MM.1S (cell line): ENCODE measurements at regions not wholly inside any gene's neighbourhood (a gene's known extent, or its start where the extent isn't known, plus 50 kb on each side); places are given as distances from the start of the nearest gene placed in this dataset.
A peak's percentile ranks its signal among the peaks of the same experiment; 100 is the strongest.

Experiments used
- DNase-seq: peaks from one replicate; pipeline ENCODE4 v3.0.0-alpha.2; 2015
- H2AFZ ChIP-seq: fragments of 300-600 bp; sonication (generic); 2 replicates; pipeline ENCODE4 v1.6.0; 2016; ENCODE audit warnings: antibody characterized with exemption, low read length
- H3F3A ChIP-seq: fragments of 300-600 bp; sonication (generic); 2 replicates; pipeline ENCODE4 v1.6.1; 2016; ENCODE audit warnings: mild to moderate bottlenecking, antibody characterized with exemption, low read length, moderate library complexity, mixed read lengths; ENCODE audit not compliant: insufficient read depth
- H3K27ac ChIP-seq: fragments of 300-600 bp; sonication (generic); 2 replicates; pipeline ENCODE4 v1.5.1; 2016; ENCODE audit warnings: mild to moderate bottlenecking, low read length
- H3K27me3 ChIP-seq: fragments of 300-600 bp; sonication (generic); replicated peaks from 2 replicates; pipeline ENCODE4 v1.6.0; 2016; ENCODE audit warnings: low read length; ENCODE audit not compliant: insufficient read depth
- H3K36me3 ChIP-seq: fragments of 300-600 bp; sonication (generic); replicated peaks from 2 replicates; pipeline ENCODE4 v1.6.1; 2016; ENCODE audit warnings: mild to moderate bottlenecking, low read length, mixed read lengths; ENCODE audit not compliant: insufficient read depth
- H3K4me1 ChIP-seq: fragments of 300-600 bp; sonication (generic); 2 replicates; pipeline ENCODE4 v1.6.1; 2016; ENCODE audit warnings: low read length, mixed read lengths
- H3K4me2 ChIP-seq: fragments of 300-600 bp; sonication (generic); 2 replicates; pipeline ENCODE4 v1.6.0; 2016; ENCODE audit warnings: low read depth, low read length
- H3K4me3 ChIP-seq: fragments of 300-600 bp; sonication (generic); 2 replicates; pipeline ENCODE4 v1.5.1; 2016; ENCODE audit warnings: low read length, mixed read lengths
- H3K79me2 ChIP-seq: fragments of 300-600 bp; sonication (generic); 2 replicates; pipeline ENCODE4 v1.6.1; 2016; ENCODE audit warnings: mixed run types, low read length, mixed read lengths
- H3K9ac ChIP-seq: fragments of 300-600 bp; sonication (generic); 2 replicates; pipeline ENCODE4 v1.6.1; 2016; ENCODE audit warnings: low read length, mixed read lengths
- H3K9me2 ChIP-seq: fragments of 300-600 bp; sonication (generic); replicated peaks from 2 replicates; pipeline ENCODE4 v1.6.1; 2016; ENCODE audit warnings: mild to moderate bottlenecking, low read length, mixed read lengths; ENCODE audit not compliant: insufficient read depth
- H3K9me3 ChIP-seq: fragments of 300-600 bp; sonication (generic); replicated peaks from 2 replicates; pipeline ENCODE4 v1.6.1; 2016; ENCODE audit warnings: mild to moderate bottlenecking, low read length, mixed read lengths; ENCODE audit not compliant: insufficient read depth
- H4K20me1 ChIP-seq: fragments of 300-600 bp; sonication (generic); 2 replicates; pipeline ENCODE4 v1.6.1; 2016; ENCODE audit warnings: mild to moderate bottlenecking, low read length, moderate library complexity, mixed read lengths; ENCODE audit not compliant: insufficient read depth
- CTCF ChIP-seq: fragments of 300-600 bp; sonication (generic); IDR thresholded peaks from 2 replicates; pipeline ENCODE4 v1.5.1; 2016; ENCODE audit warnings: antibody characterized with exemption, low read length, mixed read lengths
- EZH2 ChIP-seq: fragments of 300-600 bp; sonication (generic); optimal IDR thresholded peaks from 2 replicates; pipeline ENCODE3; 2017; ENCODE audit warnings: low read depth, mild to moderate bottlenecking, antibody characterized with exemption, low read length, mixed read lengths
- EZH2phosphoT487 ChIP-seq: fragments of 300-600 bp; sonication (generic); IDR thresholded peaks from 2 replicates; pipeline ENCODE4 v1.6.1; 2018; ENCODE audit warnings: antibody characterized with exemption, low read length

GRCh38 chr5:106759581-106759980, 911.2 kb downstream of the EFNA5 start:
- H3K36me3 ChIP-seq: no peaks in the 10 kb centered on the region; the same call in 1 of the 2 replicates
- H3F3A ChIP-seq: no peaks in the 10 kb centered on the region
- no peak for TF ChIP-seq EZH2
- TF ChIP-seq EZH2phosphoT487: no peak
- no peak for TF ChIP-seq CTCF
- no peak overlapping the region for H3K27ac ChIP-seq
- H3K9me2 ChIP-seq: no peaks in the 10 kb centered on the region
- no peaks in the 10 kb centered on the region for H3K79me2 ChIP-seq
- H3K4me3 ChIP-seq: no peak overlapping the region
- no peak overlapping the region for H3K4me2 ChIP-seq
- H2AFZ ChIP-seq: no peak overlapping the region
- no peaks in the 10 kb centered on the region for H3K4me1 ChIP-seq
- H3K9ac ChIP-seq: no peak overlapping the region
- no peaks in the 10 kb centered on the region for H4K20me1 ChIP-seq
- DNase-seq: no peak
- no peaks in the 10 kb centered on the region for H3K27me3 ChIP-seq
- no peaks in the 10 kb centered on the region for H3K9me3 ChIP-seq

GRCh38 chr5:106759152-106759551, 911.6 kb downstream of the EFNA5 start:
- no peaks in the 10 kb centered on the region for H3K79me2 ChIP-seq
- H3K9ac ChIP-seq: no peak overlapping the region
- H3F3A ChIP-seq: no peaks in the 10 kb centered on the region
- H3K4me3 ChIP-seq: no peak overlapping the region
- no peak for DNase-seq
- TF ChIP-seq EZH2: no peak
- no peaks in the 10 kb centered on the region for H3K4me1 ChIP-seq
- no peaks in the 10 kb centered on the region for H3K9me2 ChIP-seq
- H3K27me3 ChIP-seq: no peaks in the 10 kb centered on the region
- H3K4me2 ChIP-seq: no peak overlapping the region
- H3K9me3 ChIP-seq: no peaks in the 10 kb centered on the region
- H3K27ac ChIP-seq: no peak overlapping the region
- H2AFZ ChIP-seq: no peak overlapping the region
- H3K36me3 ChIP-seq: no peaks in the 10 kb centered on the region; the same call in 1 of the 2 replicates
- no peaks in the 10 kb centered on the region for H4K20me1 ChIP-seq

- no peak overlapping the region for H3K9ac ChIP-seq
- no peak overlapping the region for H2AFZ ChIP-seq
- no peaks in the 10 kb centered on the region for H3F3A ChIP-seq
- no peaks in the 10 kb centered on the region; the same call in 1 of the 2 replicates for H3K36me3 ChIP-seq
- H3K79me2 ChIP-seq: no peaks in the 10 kb centered on the region
- no peak overlapping the region for H3K4me2 ChIP-seq
- no peak overlapping the region for H3K27ac ChIP-seq
- H3K9me3 ChIP-seq: no peaks in the 10 kb centered on the region
- H3K27me3 ChIP-seq: no peaks in the 10 kb centered on the region
- no peak overlapping the region for H3K4me3 ChIP-seq
- H4K20me1 ChIP-seq: no peaks in the 10 kb centered on the region
- no peak for TF ChIP-seq EZH2phosphoT487
- no peak for TF ChIP-seq CTCF
- no peak for TF ChIP-seq EZH2
- no peaks in the 10 kb centered on the region for H3K9me2 ChIP-seq
- H3K4me1 ChIP-seq: no peaks in the 10 kb centered on the region
- peak; percentile 50 for DNase-seq
These were observed 913.1 kb downstream of the EFNA5 start for GRCh38 chr5:106757672-106758071.

- TF ChIP-seq EZH2phosphoT487: no peak
- TF ChIP-seq EZH2: no peak
- no peak for TF ChIP-seq CTCF
- H3K4me1 ChIP-seq: no peaks in the 10 kb centered on the region
- no peaks in the 10 kb centered on the region for H3K9me2 ChIP-seq
- no peak overlapping the region for H3K4me3 ChIP-seq
- H3F3A ChIP-seq: no peaks in the 10 kb centered on the region
- H3K36me3 ChIP-seq: no peaks in the 10 kb centered on the region; the same call in 1 of the 2 replicates
- no peak overlapping the region for H3K9ac ChIP-seq
- no peaks in the 10 kb centered on the region for H3K9me3 ChIP-seq
- no peaks in the 10 kb centered on the region for H3K27me3 ChIP-seq
- H3K27ac ChIP-seq: no peak overlapping the region
- no peak overlapping the region for H2AFZ ChIP-seq
- no peaks in the 10 kb centered on the region for H3K79me2 ChIP-seq
- no peaks in the 10 kb centered on the region for H4K20me1 ChIP-seq
- no peak for DNase-seq
- no peak overlapping the region for H3K4me2 ChIP-seq
These were observed 914.9 kb downstream of the EFNA5 start for GRCh38 chr5:106755789-106756188.
